Esophagus squamous epithelium (tissue), 5 donors: ENCODE measurements at regions not wholly inside any gene's neighbourhood (a gene's known extent, or its start where the extent isn't known, plus 50 kb on each side); places are given as distances from the start of the nearest gene placed in this dataset.

ENCODE experiments used
- DNase-seq: peaks from one replicate; lab custom pipeline; 2025; lab: John Stamatoyannopoulos, UW
- H3K27ac ChIP-seq, 4 donors: fragments of 200-600 bp; sonication (generic); one replicate each; pipeline ENCODE4 v1.5.1; 2016 to 2019; ENCODE audit warnings: mild to moderate bottlenecking in 1 of 4
- H3K27me3 ChIP-seq, 4 donors: fragments of 200-600 bp; sonication (generic); 1 replicate in 3 of 4; 2 replicates in 1 of 4; pipeline versions ENCODE4 v1.5.1 to v1.6.0; 2017 to 2021; ENCODE audit warnings: antibody characterized with exemption in 1 of 4
- H3K36me3 ChIP-seq, 3 donors: fragments of 200-600 bp; sonication (generic); one replicate each; pipeline ENCODE4 v1.5.1; 2016 to 2019
- H3K4me1 ChIP-seq, 3 donors: fragments of 200-600 bp; sonication (generic); one replicate each; pipeline ENCODE4 v1.5.1; 2017 to 2019
- H3K4me3 ChIP-seq, 4 donors: fragments of 200-600 bp; sonication (generic); 1 replicate in 3 of 4; 2 replicates in 1 of 4; pipeline ENCODE4 v1.5.1; 2016 to 2019; ENCODE audit warnings: mild to moderate bottlenecking in 2 of 4, moderate library complexity in 1 of 4
- H3K9me3 ChIP-seq, 3 donors: fragments of 200-600 bp; sonication (generic); one replicate each; pipeline ENCODE4 v1.5.1; 2016 to 2019
- POLR2A ChIP-seq, 4 donors: fragments of 450-650 bp; IDR thresholded peaks; one replicate each; pipeline ENCODE4 v1.6.1; 2017; ENCODE audit warnings: antibody characterized with exemption in 4 of 4, mild to moderate bottlenecking in 4 of 4, moderate library complexity in 3 of 4
- WGBS, 2 donors: methylation state at CpG; one replicate each; pipeline ENCODE4 v1.1.5; 2018; 5-methylcytosine and 5-hydroxymethylcytosine counted together
- intact Hi-C: fragments of 100-400 bp; cut with DNase I; formaldehyde crosslinking; loops from one replicate; pipeline ENCODE4 v1.15.0; 2022
- TF ChIP-seq, protein P1 (sequence below), 6 experiments: fragments of 450-650 bp in 4 of 6; fragments of 200-600 bp in 2 of 6; sonication (generic) in 2 of 6; IDR thresholded peaks; one replicate each; pipeline ENCODE4 v1.5.1; 2016 to 2019; ENCODE audit warnings: antibody characterized with exemption in 6 of 6, mild to moderate bottlenecking in 4 of 6, moderate library complexity in 4 of 6
- donor health status: DM: yes; HTN: yes; CAD: no.

DNA sequence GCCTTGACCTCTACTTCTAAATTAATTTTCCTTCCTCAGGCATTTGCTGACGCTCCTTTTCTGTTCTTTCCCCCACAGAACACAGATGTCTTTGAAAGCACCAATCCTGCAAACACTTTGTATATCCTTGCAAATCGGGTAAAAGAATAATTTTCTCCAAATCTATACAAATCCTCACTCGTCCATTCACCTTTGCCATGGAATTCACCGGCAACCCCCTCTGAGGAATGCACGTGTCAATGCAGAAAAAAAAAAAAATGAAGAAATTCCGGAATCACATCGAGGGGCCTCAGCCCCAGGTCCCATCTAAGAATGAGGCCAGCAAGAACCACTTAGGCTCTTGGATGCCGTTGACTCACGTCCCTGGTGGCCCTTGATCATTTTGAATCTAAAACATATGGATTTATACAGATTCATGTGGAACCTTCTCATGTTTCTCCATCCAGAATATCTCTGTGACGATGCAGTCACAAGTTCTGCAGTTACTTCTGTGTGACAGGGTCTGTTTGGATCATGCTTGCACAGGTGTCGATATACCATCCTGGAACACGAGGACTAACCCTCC, 136.9 kb downstream of the RBFOX3 start:
- Histone ChIP-seq H3K27ac (no peak overlapping the region), H3K4me3 (no peak overlapping the region), H3K36me3 (no peaks in the 10 kb centered on the region), H3K27me3 (peaks cover 0 to 66% (median 0%) of the 10 kb centered on the region in 4 donors), H3K9me3 (no peaks in the 10 kb centered on the region), H3K4me1 (peaks cover 4 to 24% (median 6%) of the 10 kb centered on the region in 3 donors)
- DNase-seq: no peak
- 55 to 65% methylated on average over 12 of the region's 12 CpGs for WGBS, 2 donors
- TF ChIP-seq, protein P1, sequence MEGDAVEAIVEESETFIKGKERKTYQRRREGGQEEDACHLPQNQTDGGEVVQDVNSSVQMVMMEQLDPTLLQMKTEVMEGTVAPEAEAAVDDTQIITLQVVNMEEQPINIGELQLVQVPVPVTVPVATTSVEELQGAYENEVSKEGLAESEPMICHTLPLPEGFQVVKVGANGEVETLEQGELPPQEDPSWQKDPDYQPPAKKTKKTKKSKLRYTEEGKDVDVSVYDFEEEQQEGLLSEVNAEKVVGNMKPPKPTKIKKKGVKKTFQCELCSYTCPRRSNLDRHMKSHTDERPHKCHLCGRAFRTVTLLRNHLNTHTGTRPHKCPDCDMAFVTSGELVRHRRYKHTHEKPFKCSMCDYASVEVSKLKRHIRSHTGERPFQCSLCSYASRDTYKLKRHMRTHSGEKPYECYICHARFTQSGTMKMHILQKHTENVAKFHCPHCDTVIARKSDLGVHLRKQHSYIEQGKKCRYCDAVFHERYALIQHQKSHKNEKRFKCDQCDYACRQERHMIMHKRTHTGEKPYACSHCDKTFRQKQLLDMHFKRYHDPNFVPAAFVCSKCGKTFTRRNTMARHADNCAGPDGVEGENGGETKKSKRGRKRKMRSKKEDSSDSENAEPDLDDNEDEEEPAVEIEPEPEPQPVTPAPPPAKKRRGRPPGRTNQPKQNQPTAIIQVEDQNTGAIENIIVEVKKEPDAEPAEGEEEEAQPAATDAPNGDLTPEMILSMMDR (IDR thresholded peaks at IDR 0.05): no peak
- TF ChIP-seq POLR2A (IDR thresholded peaks at IDR 0.05): no peak
- intact Hi-C loops: no loop called here

DNA sequence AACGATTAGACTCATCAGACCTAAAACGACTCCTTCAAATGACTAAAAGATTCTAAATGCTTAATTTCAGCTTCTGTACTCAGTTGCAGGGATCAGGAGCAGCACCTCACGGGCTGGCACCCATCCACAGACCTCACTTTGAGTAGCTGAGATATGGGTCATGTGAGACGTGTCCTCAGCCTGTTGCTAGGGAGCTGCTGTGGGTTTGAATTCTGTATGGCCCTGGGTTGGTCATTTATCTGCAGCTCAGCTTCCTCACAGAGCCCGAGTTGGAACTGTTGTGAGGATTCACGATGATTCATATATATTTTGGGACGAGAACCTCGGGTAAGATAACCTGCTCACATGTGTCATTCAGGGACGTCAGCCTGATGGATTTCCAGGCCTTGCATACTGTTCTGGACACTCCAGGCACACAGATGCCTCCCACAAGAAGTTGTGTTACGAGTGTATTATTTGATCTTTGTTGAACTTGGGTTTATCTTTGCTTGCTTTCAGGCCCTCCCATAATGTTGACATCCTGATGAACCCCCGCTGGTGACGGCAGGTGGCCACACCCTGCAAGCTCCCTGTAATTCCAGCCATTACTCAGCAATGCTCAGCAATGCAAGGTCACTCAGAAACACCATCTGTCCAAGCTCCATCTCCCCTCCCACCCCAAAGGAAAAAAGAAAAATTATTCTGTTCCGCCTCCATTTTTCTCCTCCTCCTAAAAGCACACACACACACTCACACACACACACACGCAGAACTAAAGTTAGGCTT, 137.6 kb downstream of the RBFOX3 start:
- no peak for TF ChIP-seq POLR2A (IDR thresholded peaks at IDR 0.05)
- TF ChIP-seq, protein P1 (IDR thresholded peaks at IDR 0.05): no peak
- 39 to 53% methylated on average over 10 to 14 of the region's 14 CpGs for WGBS, 2 donors

DNA sequence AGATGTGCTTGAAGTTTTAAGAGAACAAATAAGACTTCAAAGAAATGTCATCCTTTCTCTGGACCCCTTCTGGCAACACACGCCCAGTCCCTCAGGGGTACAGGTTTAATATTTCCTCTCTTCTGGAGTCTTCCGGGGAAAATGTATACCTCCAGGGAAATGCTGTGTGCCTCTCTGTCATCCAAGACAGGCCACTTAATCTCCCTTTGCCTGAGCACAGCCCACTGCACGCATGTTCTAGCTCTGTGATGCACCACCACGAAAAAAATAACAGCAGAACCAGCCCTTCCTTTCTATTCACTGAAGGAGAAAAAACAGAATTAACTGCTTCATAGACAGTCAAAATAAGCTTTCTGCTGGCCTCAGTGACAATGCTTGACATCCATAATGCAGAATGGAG, 140.1 kb downstream of the RBFOX3 start:
- Histone ChIP-seq H3K9me3 (no peaks in the 10 kb centered on the region), H3K27me3 (peaks cover 0 to 62% (median 0%) of the 10 kb centered on the region in 4 donors), H3K4me1 (peaks cover 0 to 1% (median 0%) of the 10 kb centered on the region in 3 donors), H3K27ac (no peak overlapping the region), H3K4me3 (no peak overlapping the region), H3K36me3 (no peaks in the 10 kb centered on the region)
- no peak for DNase-seq
- intact Hi-C loops: no loop called here
- TF ChIP-seq, protein P1 (IDR thresholded peaks at IDR 0.05): no peak
- no peak for TF ChIP-seq POLR2A (IDR thresholded peaks at IDR 0.05)
- WGBS, 2 donors: 24 to 46% methylated on average over 4 of the region's 4 CpGs

More for the DNA sequence above, 137.6 kb downstream of the RBFOX3 start:
- no peak for DNase-seq
- H3K27ac ChIP-seq: no peak overlapping the region
- no peaks in the 10 kb centered on the region for H3K36me3 ChIP-seq
- peaks cover 3 to 20% (median 6%) of the 10 kb centered on the region in 3 donors for H3K4me1 ChIP-seq
- no peak overlapping the region for H3K4me3 ChIP-seq
- H3K27me3 ChIP-seq: peaks cover 0 to 62% (median 0%) of the 10 kb centered on the region in 4 donors
- H3K9me3 ChIP-seq: no peaks in the 10 kb centered on the region
- intact Hi-C loops: no loop called here

DNA sequence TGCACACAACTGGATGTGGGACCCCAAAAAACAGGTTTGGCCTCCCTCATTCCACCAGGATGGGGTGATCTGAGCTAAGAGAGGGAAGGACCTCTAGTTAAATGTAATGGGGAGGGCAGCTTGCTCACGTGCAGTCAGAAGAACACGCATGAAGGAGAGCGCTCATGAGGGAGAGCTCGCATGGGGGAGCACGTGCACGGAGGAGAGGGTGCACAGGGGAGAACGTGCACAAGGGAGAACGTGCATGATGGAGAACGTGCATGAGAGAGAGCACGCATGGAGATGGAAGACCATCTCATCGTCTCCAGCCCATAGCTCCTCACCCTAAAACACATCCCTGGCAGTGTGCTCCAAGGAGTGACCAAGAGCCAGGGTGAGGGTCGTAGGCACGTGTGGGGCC, 141.2 kb downstream of the RBFOX3 start:
- no peak for DNase-seq
- WGBS, 2 donors: 84 to 94% methylated on average over 11 to 13 of the region's 13 CpGs
- intact Hi-C loops: no loop called here
- no peak overlapping the region for H3K27ac ChIP-seq
- peaks cover 0 to 62% (median 0%) of the 10 kb centered on the region in 4 donors for H3K27me3 ChIP-seq
- TF ChIP-seq, protein P1 (IDR thresholded peaks at IDR 0.05): no peak
- no peak for TF ChIP-seq POLR2A (IDR thresholded peaks at IDR 0.05)
- H3K9me3 ChIP-seq: no peaks in the 10 kb centered on the region
- H3K36me3 ChIP-seq: no peaks in the 10 kb centered on the region
- no peak overlapping the region for H3K4me3 ChIP-seq
- no peaks in the 10 kb centered on the region for H3K4me1 ChIP-seq
